ENCODE measurements at regions not wholly inside any gene's neighbourhood (a gene's known extent, or its start where the extent isn't known, plus 50 kb on each side); places are given as distances from the start of the nearest gene placed in this dataset.

GRCh38 chr2:128541448-128541847, 222.8 kb upstream of the HS6ST1 start:
- intact Hi-C loops (cut with micrococcal nuclease; ENCODE audit: unreplicated experiment) = no loop called here
- Histone ChIP-seq H3K27ac (no peak overlapping the region), H3K4me2 (no peak overlapping the region), H4K20me1 (ENCODE audit: insufficient read depth) (no peaks in the 10 kb centered on the region), H3F3A (ENCODE audit: insufficient read depth, low read depth) (peaks cover 9% of the 10 kb centered on the region; the same call in 1 of the 2 replicates), H3K27me3 (ENCODE audit: insufficient read depth, low read depth) (no peaks in the 10 kb centered on the region), H3K4me1 (replicated peaks; ENCODE audit: insufficient read depth) (peaks cover 16% of the 10 kb centered on the region), H3K4me3 (no peak overlapping the region), H3K79me2 (ENCODE audit: low read depth) (no peaks in the 10 kb centered on the region), H3K9me2 (ENCODE audit: insufficient read depth) (no peaks in the 10 kb centered on the region), H2AFZ (no peak overlapping the region), H3K9me3 (ENCODE audit: insufficient read depth, low read depth) (0 out of 2 replicates have a peak, but pooled peaks cover 3% of the 10 kb centered on the region), H3K36me3 (ENCODE audit: low read depth) (no peaks in the 10 kb centered on the region)
- TF ChIP-seq EZH2 (IDR thresholded peaks at IDR 0.05; ENCODE audit: low read depth) (no peak), CTCF (conservative IDR thresholded peaks at IDR 0.05) (no peak)
- POLR2A ChIA-PET (ENCODE audit: unreplicated experiment) = no interaction called here
- BruUV-seq (replicated peaks) = no TSS peak
- no peak for DNase-seq
- CTCF ChIA-PET = no interaction called here

DNA sequence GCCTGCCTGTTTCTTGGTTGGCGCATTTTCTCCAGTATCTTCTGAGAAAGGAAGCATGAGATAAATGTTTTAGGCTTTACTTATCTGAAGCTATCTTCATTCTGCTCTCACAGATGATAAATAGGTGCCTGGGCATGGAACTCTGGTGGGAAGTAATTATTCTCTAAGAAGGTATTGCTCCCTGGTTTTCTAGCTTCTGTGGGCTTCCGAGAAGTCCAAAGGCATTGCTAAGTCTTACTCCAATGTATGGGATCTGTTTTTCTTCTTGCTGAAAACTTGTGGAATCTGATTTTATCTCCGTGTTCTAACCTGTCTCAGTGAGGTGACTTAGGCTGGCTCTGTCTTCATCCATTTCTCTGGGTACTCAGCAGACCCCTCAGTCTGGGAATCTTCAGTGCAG, 224.4 kb upstream of the HS6ST1 start:
- TF ChIP-seq CTCF (conservative IDR thresholded peaks at IDR 0.05) (no peak), EZH2 (IDR thresholded peaks at IDR 0.05; ENCODE audit: low read depth) (no peak)
- Histone ChIP-seq H3K27ac (no peak overlapping the region), H3K4me3 (no peak overlapping the region), H3K4me1 (replicated peaks; ENCODE audit: insufficient read depth) (peaks cover under 1% of the 10 kb centered on the region; the same call in 1 of the 2 replicates), H3K27me3 (ENCODE audit: insufficient read depth, low read depth) (no peaks in the 10 kb centered on the region), H3F3A (ENCODE audit: insufficient read depth, low read depth) (no peaks in the 10 kb centered on the region), H3K9me3 (ENCODE audit: insufficient read depth, low read depth) (no peaks in the 10 kb centered on the region), H3K9me2 (ENCODE audit: insufficient read depth) (no peaks in the 10 kb centered on the region), H3K4me2 (no peak overlapping the region), H3K36me3 (ENCODE audit: low read depth) (no peaks in the 10 kb centered on the region), H4K20me1 (ENCODE audit: insufficient read depth) (no peaks in the 10 kb centered on the region), H2AFZ (no peak overlapping the region), H3K79me2 (ENCODE audit: low read depth) (no peaks in the 10 kb centered on the region)
- intact Hi-C loops (cut with micrococcal nuclease; ENCODE audit: unreplicated experiment) = no loop called here
- BruUV-seq (replicated peaks) = no TSS peak
- POLR2A ChIA-PET (ENCODE audit: unreplicated experiment) = interaction anchor here (0.9 kb wide), 1 partner anchor 136 kb away, joined by 3 read pairs; no protein-coding TSS in a partner anchor
- DNase-seq = no peak
- CTCF ChIA-PET = no interaction called here

- POLR2A ChIA-PET (ENCODE audit: unreplicated experiment) = interaction anchor here (0.9 kb wide), 1 partner anchor 137 kb away, joined by 3 read pairs; no protein-coding TSS in a partner anchor
- H3K9me3 ChIP-seq (ENCODE audit: insufficient read depth, low read depth) = no peaks in the 10 kb centered on the region
Observed at GRCh38 chr2:128543646-128544045, 225.0 kb upstream of the HS6ST1 start.

More at GRCh38 chr2:128543646-128544045, 225.0 kb upstream of the HS6ST1 start:
- CTCF ChIA-PET = no interaction called here
- no peaks in the 10 kb centered on the region for H3K79me2 ChIP-seq (ENCODE audit: low read depth)
- TF ChIP-seq EZH2 (IDR thresholded peaks at IDR 0.05; ENCODE audit: low read depth) (no peak), CTCF (conservative IDR thresholded peaks at IDR 0.05) (no peak)
- H3F3A ChIP-seq (ENCODE audit: insufficient read depth, low read depth) = no peaks in the 10 kb centered on the region
- H3K9me2 ChIP-seq (ENCODE audit: insufficient read depth) = no peaks in the 10 kb centered on the region
- no peak overlapping the region for H3K4me3 ChIP-seq
- no peak overlapping the region for H3K27ac ChIP-seq
- intact Hi-C loops (cut with micrococcal nuclease; ENCODE audit: unreplicated experiment) = no loop called here
- H3K27me3 ChIP-seq (ENCODE audit: insufficient read depth, low read depth) = no peaks in the 10 kb centered on the region
- H3K4me1 ChIP-seq (replicated peaks; ENCODE audit: insufficient read depth) = no peaks in the 10 kb centered on the region
- no peak overlapping the region for H2AFZ ChIP-seq
- peak; percentile 49 to 76 for DNase-seq
- no peaks in the 10 kb centered on the region for H3K36me3 ChIP-seq (ENCODE audit: low read depth)
- no peak overlapping the region for H3K4me2 ChIP-seq
- no peaks in the 10 kb centered on the region for H4K20me1 ChIP-seq (ENCODE audit: insufficient read depth)
- BruUV-seq (replicated peaks) = no TSS peak
